Hematopoietic multipotent progenitor cell (in vitro differentiated cells): ENCODE measurements at regions not wholly inside any gene's neighbourhood (a gene's known extent, or its start where the extent isn't known, plus 50 kb on each side); places are given as distances from the start of the nearest gene placed in this dataset.

Experiments
- DNase-seq, 3 donors: peaks; one replicate each; pipeline ENCODE4 v3.0.0-alpha.2; 2011 to 2015; ENCODE audit warnings: low read depth in 2 of 3, low spot score in 2 of 3

DNA sequence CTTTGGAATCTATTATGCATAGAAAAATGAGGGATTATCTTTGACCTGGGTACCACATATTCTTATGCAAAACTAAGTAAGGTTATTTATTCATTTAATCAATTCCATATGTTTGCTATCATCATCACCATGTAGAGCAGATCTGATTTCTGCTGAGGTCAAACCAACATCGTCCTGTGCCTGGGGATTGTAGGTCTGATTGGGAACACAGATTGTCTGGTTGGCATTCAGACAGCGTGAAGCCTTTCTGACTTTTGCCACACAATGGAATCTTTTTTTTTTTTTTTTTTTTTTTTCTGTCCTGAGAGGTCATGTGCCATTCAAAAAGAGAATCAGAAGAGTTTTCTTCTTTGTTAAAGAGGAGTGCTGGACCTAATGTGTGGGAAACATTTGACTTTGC, 142.9 kb downstream of the RAB11FIP2 start:
- DNase-seq: no peak

DNA sequence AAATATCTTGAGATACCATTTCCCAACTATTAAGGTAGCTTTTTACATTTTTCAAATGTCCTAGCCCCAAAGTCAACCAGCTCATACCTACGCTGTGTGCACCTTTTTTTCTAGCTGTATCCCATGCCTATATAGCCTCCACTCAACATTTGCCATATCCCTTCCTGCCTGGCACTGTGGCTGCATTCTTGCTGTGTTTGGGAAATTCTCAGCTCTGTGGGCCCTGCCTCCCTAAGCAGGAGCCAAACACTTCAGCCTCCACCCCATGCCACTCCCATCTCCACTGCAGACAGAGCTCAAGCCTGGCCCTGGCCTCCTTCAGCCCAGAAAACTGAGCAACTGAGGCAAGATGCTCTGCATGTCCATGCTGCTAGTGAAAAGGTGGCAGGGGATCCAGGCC, 141.3 kb downstream of the RAB11FIP2 start:
- DNase-seq: no peak

DNA sequence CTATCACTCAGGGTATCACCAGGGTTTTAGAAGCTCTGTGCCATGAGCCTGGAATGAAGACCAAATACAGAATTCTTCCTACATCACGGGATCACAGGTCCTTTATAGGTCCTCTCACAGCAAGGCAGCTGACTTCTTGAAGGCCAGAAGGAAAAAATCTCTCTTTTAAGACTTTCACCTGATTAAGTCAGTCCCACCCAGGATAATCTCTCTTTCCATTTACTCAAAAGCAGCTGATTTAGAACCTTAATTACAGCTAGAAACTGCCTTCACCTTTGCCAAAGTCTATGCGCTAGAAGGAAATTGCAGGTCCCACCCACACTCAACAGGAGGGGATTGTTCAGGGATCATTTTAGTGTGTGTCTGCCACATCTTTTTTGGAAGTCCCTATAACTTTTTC, 135.1 kb downstream of the RAB11FIP2 start:
- DNase-seq: no peak

DNA sequence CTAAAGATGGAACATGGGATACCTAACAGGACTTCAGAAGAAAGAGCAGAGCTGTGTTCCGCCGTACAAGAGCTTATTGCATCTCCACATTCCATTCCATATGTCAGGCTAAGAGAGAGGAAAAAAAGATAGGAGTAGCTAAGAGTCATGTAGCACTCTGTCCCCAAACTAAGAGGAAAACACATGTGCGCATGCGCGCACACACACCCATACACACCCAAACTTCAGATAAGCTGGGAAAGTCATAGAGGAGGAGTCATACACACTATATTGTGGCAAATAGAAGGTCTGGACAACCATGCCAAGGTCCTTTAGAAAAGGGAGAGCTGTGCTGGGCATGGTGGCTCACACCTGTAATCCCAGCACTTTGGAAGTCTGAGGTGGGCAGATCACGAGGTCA, 132.4 kb downstream of the RAB11FIP2 start:
- no peak for DNase-seq

DNA sequence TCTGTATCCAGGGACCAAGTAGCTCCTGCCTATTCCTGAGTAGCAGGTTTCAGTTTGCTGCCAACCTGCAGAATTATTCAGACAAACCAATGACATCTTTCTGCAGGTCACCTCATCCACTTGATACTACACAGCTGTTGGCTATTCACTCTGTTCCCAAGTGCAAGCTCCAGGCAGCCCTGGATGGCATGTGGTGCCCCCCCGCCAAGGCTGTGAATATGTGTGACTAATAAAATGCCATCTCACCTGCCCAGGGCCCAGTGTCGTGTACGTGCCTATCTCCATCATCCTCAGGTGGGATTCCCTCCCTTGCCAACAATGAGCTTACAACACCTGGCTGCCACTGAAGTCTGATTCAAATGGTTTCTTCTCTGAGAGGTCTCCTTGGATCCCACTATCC, 125.8 kb downstream of the RAB11FIP2 start:
- no peak for DNase-seq

DNA sequence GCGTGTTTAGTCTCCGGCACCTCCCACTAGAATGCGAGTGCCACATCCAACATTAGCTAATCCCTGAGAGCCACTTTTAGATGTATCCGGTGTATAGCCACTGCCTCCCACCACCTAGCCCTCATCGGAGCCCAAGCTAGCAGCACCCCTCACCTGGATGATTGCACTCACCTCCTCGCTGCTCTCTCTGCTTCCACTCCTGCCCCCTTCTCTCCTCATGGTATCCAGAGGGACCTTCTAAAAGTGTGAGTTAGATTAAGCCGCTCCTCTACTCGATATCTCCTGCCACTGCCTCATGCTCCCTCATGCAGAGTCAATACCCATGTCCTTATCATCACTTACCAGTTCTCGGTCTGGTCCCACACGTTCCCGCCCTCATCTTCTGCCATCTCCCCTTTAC, 125.3 kb downstream of the RAB11FIP2 start:
- DNase-seq: no peak

DNA sequence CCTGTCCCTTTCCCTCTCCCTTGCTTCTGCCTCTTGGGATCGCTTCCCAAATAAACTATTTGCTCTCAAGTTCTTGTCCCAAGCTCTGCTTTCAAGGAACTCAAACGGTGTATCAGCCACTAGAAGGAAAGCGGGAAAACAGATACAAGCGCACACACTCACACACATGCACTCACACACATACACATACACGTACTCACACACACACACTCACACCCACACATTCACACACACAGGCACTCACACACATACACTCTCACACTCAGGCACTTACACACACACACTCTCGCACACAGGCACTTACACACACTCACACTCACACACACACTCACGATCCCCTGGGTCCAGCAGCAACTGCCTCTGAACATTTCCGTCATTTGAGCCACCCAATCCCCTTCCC, 121.9 kb downstream of the RAB11FIP2 start:
- DNase-seq: no peak

DNA sequence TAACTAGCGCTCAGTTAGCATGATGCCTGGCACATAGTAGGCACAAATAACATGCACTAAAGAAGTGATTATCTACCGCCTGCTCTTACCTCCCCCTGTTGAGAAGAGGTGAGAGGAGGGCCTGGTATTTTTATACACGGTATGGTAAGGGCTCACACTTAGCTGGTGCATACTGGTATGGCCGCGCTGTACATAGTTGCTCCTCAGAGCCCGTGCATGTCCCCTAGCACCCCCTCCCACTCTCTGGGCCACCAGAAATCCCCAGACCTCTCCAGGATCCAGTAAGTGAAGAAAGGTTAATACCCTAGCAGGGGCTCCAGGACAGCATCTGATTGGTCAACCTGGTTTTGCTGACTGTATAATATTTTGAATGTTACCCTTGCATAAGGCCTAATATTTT, 121.4 kb downstream of the RAB11FIP2 start:
- DNase-seq: no peak

DNA sequence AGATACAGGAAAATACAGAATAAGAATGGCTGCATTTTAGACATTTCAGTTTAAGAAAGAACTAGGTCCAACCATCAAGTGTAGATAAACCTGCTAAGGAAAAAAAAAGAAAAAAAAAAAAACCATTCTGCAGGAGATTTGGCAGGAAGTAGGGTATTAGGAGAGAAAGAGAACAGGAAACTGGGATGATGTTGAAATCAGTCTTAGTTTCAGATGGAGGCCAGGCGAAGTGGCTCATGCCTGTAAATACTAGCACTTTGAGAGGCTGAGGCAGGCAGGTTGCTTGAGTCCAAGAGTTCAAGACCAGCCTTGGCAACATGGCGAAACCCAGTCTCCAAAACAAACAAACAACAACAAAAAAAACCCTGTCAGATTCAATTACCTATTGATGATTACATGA, 120.2 kb downstream of the RAB11FIP2 start:
- no peak for DNase-seq

DNA sequence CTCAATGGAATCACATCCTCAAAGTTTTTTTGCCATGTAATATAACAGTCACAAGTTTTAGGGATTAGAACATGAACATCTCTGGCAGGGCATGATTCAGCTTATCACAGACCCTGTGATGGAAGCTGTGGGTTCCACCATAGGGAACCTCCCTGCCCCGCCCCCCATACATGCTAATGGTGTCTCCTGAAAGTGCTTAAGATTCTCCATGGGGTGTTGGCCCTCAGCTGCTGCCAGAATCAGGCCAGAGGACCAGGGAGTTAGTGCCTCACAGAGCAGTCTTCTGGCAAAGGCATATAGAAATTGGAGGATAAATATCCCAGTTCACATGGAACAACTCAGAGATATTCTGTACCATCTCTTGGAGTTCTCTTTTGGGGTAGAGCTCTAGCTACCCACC, 119.4 kb downstream of the RAB11FIP2 start:
- no peak for DNase-seq

DNA sequence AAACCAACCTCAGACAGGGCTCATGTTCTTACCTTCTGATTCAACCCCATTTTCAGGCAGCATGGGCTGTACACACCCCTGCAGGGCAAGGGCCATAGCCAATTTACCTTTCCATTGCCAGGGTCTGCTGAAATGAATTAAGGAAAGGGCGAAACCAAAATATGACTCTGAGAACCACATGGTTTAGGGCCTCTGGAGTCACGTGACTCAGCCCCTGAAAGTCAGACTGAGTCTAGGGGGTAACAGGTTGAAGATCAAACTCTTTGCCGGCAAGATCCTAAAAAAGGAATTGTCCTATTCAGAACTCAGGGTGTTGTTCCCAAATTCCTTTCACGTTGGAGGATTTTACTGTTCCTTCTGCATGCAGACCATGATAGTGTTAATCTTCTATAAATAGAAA, 118.9 kb downstream of the RAB11FIP2 start:
- no peak for DNase-seq

DNA sequence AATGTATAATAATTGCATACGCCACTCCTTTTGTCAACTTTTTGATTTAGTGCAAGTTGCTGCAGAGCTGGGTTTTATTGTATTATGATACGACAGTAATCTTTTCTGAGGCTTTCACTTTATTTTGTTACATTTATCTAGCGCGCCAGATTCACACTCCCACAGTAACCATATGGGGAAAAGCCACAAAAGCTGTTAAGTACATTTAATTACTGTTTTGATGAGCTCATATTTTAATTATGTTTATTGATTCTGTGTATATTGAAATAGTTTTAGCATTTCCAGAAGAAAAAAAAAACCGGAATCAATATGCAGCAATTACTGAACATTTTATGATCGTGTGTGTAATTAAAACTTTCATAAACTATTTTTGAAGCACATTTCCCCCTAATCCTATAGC, 118.5 kb downstream of the RAB11FIP2 start:
- DNase-seq: no peak

DNA sequence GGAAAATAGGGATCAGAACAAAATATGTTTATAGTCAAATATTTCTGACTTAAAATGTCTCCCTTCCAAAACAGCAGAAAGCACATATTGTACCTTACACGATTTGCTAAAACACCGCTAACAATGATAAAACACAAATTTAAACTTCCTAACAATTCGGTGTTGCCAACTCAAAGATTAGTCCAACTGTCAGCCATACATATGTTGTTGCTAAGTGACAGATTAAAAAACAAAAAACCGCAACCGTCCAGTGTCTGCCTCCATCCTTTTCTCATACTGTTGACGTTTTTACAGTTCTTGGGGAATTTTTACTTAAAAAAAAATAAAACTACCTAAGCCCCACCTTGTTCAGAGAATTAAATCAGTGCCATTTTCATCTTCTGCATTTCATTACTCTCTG, 118.0 kb downstream of the RAB11FIP2 start:
- no peak for DNase-seq

DNA sequence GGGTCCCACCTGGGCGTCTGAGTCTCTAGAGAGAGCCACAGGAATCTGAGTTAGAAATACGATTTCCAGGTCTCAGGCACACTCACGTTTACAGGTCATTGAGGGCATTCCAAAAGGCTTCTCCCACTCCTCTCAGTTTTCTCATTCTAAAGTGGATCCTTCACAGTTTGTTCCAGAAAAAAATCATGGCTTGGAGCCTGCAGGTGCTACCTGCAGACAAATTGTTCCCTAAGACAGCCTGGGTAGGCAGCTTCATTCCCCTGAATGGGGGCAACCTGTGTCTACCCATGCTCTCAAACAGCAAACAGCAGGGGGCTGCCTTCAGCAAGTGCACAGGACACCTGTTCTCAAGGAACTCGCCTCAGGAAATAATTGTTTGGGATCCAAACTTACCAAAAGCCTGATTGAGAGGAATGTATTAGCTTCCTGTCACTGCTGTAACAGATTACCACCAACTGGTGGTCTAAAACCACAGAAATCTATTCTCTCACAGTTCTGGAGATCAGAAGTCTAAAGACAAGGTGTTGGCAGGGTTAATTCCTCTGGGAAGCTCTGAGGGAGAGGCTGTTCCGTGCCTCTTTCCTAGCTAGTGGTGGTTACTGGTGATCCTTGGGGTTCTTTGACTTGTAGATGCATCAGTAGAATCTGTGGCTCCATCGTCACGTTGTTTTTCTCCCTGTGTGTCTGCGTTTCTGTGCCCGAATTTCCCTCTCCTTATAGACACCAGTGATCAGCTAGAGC, 117.2 kb downstream of the RAB11FIP2 start:
- no peak for DNase-seq

DNA sequence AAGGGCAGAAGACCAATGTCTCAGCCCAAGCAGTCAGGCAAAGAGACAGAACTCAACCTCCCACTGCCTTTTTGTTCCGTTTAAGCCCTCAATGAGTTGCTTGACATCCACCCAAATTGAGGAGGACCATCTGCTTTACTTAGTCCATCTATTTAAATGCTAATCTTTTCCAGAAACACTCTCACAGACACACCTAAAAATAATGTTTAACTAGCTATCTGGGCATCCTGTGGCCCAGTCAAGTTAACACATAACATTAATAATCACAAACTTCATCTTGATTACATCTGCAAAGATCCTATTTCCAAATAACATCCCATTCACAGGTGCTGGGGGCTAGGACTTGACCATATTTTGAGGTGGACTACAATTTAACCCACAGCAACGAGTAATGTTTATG, 115.7 kb downstream of the RAB11FIP2 start:
- DNase-seq: no peak

DNA sequence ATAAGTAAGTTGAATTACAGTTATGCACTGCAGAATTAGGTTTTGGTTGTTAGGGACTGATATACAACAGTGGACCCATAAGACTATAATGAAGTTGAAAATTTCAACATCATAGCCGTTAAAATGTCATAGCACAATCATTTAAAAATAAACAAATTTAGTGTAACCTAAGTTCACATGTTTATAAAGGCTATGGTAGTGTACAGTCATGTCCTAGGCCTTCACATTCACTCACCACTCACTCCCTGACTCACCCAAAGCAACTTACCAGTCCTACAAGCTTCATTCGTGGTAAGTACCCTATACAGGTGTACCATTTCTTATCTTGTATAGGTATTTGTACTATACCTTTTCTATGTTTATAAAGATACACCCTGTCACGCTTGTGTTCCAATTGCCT, 113.7 kb downstream of the RAB11FIP2 start:
- DNase-seq: no peak

DNA sequence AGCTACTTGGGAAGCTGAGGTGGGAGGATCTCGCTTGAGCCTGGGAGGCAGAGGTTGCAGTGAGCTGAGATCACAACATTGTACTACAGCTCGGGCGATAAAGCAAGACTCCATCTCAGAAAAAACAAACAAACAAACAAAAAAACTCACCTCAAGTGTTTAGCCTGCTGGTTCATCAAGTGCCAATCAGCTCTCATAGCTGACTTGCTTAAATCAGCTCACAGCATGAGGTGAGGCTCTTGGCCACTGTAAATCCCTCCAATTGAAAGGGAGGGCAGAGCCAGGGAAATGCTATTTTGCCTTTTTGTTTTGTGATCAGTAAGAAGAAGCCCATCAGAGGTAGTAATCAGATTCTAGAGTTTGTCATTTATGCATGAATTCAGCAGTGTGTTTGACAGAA, 112.3 kb downstream of the RAB11FIP2 start:
- no peak for DNase-seq

DNA sequence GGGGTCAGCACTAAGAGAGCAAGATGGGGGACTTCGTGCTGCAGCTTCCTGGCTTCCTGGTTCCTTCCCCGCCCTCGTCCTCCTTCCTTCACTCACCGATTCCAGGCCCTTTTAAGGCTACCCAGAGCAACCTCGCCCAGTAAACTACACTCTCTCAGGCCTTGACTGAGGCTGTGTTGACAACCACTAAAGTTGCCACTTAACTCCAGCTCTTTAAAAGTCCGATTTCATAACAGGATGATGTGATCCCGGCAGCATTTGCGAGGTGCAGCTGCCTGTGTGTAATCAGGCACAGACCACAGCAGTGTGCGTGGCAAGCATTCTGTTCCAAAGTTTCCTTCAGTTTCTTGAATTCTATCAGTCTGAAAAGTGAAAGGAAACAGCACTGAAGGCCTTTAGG, 110.6 kb downstream of the RAB11FIP2 start:
- no peak for DNase-seq

DNA sequence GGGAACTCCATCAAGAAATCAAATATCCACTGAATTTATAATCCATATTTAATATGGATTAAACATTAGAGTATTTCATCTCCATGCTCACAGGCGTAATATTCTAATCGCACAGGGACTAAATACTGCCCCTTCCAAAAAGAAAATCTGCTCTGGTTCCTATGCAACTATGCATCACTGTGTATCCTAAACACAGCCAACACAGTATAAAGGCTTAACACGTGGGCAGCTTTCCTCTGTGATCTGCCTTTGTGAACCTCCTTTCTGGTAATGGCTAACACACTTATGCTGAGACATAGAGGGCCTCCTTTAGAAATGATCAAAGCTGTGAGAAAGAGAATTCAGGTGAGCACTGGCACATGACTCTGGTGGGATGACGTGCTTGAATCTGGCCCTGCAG, 110.2 kb downstream of the RAB11FIP2 start:
- no peak for DNase-seq

DNA sequence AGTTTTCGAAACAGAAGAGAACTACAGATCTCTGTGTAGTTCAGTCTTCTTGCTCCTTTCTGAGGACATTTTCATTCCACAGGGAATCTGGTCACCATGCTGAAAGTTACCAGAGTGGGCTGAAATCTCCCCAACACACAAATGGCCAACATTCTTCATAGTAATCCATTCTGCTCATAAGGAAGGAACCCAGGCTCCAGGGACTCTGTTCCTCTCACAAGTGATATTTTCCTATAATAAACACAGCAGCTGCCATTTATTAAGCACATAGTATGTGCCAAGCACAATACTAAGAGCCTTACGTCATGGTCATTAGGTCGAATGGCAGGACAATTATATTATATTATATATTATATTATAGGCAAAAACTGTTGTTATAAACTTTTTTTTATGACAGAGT, 109.8 kb downstream of the RAB11FIP2 start:
- DNase-seq: no peak

DNA sequence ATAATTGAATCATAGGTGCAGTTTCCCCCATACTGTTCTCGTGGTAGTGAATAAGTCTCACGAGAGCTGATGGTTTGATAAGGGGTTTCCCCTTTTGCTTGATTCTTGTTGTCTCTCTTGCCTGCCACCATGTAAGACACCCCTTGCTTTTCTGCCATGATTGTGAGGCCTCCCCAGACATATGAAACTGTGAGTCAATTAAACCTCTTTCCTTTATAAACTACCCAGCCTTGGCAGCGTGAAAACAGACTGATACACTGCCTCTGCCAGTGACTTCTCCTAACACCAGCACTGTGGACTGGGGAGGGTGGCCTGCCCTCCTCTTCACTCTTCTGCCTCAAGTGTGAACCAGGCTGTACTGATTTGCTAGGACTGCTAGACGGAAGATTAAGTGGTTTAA, 108.6 kb downstream of the RAB11FIP2 start:
- DNase-seq: no peak

DNA sequence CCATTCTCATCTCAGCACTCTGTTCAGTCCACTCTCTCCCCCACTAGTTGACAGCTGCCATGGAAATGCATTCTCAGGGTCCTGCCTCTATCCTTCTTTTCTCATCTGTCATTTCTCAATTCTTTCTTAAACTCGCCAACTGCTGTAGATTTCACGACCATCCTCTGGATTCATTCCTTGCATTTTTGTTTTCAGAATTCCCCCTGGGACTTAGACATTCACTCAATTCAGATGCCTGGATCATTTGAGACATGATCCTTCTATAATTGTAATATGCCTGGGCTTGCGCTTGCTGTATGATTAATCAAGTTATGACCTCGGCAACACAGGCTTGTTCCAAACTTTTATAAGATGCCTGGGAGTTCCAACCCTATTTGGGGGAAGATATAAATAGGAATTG, 104.5 kb downstream of the RAB11FIP2 start:
- DNase-seq: no peak
